ENCODE measurements at regions not wholly inside any gene's neighbourhood (a gene's known extent, or its start where the extent isn't known, plus 50 kb on each side); places are given as distances from the start of the nearest gene placed in this dataset.
"Not testable (repeated sequence)": the region's sequence is repeated elsewhere in the genome, so short reads cannot be mapped to it uniquely, and the experiment has no call there.

GRCh38 chr3:11707084-11707483 is 63.4 kb upstream of the VGLL4 start:
- H3K23ac ChIP-seq (ENCODE audit: insufficient read length); H4K5ac ChIP-seq (ENCODE audit: insufficient read length, low read depth, low read length); H3K27ac ChIP-seq (ENCODE audit: low read depth, low read length); H3K27me3 ChIP-seq (replicated peaks in 1 of 4; ENCODE audit: control insufficient read depth in 3 of 4, extremely low read depth in 1 of 4, insufficient read depth in 3 of 4, low read length in 3 of 4); H2AK5ac ChIP-seq (ENCODE audit: low read depth, low read length); H3K4me3 ChIP-seq (ENCODE audit: extremely low read depth in 1 of 4, insufficient read depth in 2 of 4, low read depth in 3 of 4, low read length in 4 of 4); H4K91ac ChIP-seq (replicated peaks; ENCODE audit: insufficient read length, low read length); H3K23me2 ChIP-seq (ENCODE audit: low read depth, low read length); H2BK5ac ChIP-seq (ENCODE audit: low read depth, low read length); H2BK120ac ChIP-seq (replicated peaks; ENCODE audit: low read depth, low read length); H4K8ac ChIP-seq (ENCODE audit: extremely low read depth, insufficient read depth, low read length); DNase-seq (ENCODE audit: low read depth in 1 of 2, low spot score in 2 of 2); H3K18ac ChIP-seq (ENCODE audit: extremely low read depth, low read length); H3K9ac ChIP-seq (replicated peaks in 1 of 4; ENCODE audit: extremely low read depth in 1 of 4, low read depth in 3 of 4, low read length in 3 of 4); H2AFZ ChIP-seq (ENCODE audit: low read length); H2BK12ac ChIP-seq (ENCODE audit: low read depth, low read length); H3K14ac ChIP-seq (ENCODE audit: insufficient read length); FAIRE-seq; H2BK15ac ChIP-seq (ENCODE audit: low read length); H3K4me2 ChIP-seq (ENCODE audit: insufficient read depth in 1 of 2, low read depth in 2 of 2, low read length in 2 of 2); H3K9me3 ChIP-seq (ENCODE audit: insufficient read depth in 2 of 2, low read depth in 1 of 2, low read length in 1 of 2); H2BK20ac ChIP-seq (ENCODE audit: low read length); H3K4ac ChIP-seq (replicated peaks; ENCODE audit: insufficient read length, low read depth, low read length); H4K20me1 ChIP-seq (replicated peaks in 1 of 2; ENCODE audit: control insufficient read depth in 1 of 2, insufficient read depth in 2 of 2, low read length in 2 of 2); H3K4me1 ChIP-seq (replicated peaks in 1 of 4; ENCODE audit: control insufficient read depth in 3 of 4, insufficient read depth in 4 of 4, low read length in 3 of 4); H3K36me3 ChIP-seq (ENCODE audit: control insufficient read depth in 2 of 4, insufficient read depth in 4 of 4, low read length in 3 of 4); H3K79me1 ChIP-seq (ENCODE audit: low read depth, low read length); H3K56ac ChIP-seq (replicated peaks; ENCODE audit: insufficient read length, low read depth, low read length): not testable (repeated sequence)
- ChIA-PET CTCF (ENCODE audit: partially characterized antibody) (interaction anchor here (0.8 to 1.5 kb wide), 4 partner anchors 11 to 431 kb away, joined by 3 read pairs; no protein-coding TSS in a partner anchor), POLR2A (ENCODE audit: partially characterized antibody) (interaction anchor here (0.7 kb wide), 1 partner anchor 33 kb away, joined by 3 read pairs; no protein-coding TSS in a partner anchor)
- H3K79me2 ChIP-seq (ENCODE audit: control insufficient read depth in 1 of 2, insufficient read depth in 2 of 2, low read length in 2 of 2), result peaks cover 0 to 20% of the 10 kb centered on the region in 2 experiments; a peak in 2 of 4 replicates
- no CpG with 5 or more reads among the region's 2 CpGs for WGBS, 2 experiments (ENCODE audit: extremely low coverage in 1 of 2, insufficient coverage in 1 of 2, insufficient read length in 1 of 2, insufficient replicate concordance in 2 of 2, low coverage in 1 of 2, low lambda C conversion rate in 2 of 2, missing lambda C conversion rate in 1 of 2)
